Body of pancreas (tissue), 4 donors: ENCODE measurements at regions not wholly inside any gene's neighbourhood (a gene's known extent, or its start where the extent isn't known, plus 50 kb on each side); places are given as distances from the start of the nearest gene placed in this dataset.

Source experiments
- POLR2A ChIP-seq, 3 donors: fragments of 450-650 bp; IDR thresholded peaks; one replicate each; pipeline ENCODE4 v1.6.1; 2016; ENCODE audit warnings: antibody characterized with exemption in 3 of 3, mild to moderate bottlenecking in 2 of 3
- TF ChIP-seq, protein P1 (sequence below), 7 experiments: fragments of 450-650 bp in 4 of 7; fragments of 200-600 bp in 3 of 7; sonication (generic) in 3 of 7; IDR thresholded peaks; one replicate each; pipeline ENCODE4 v1.5.1; 2016 to 2019; ENCODE audit warnings: antibody characterized with exemption in 7 of 7

DNA sequence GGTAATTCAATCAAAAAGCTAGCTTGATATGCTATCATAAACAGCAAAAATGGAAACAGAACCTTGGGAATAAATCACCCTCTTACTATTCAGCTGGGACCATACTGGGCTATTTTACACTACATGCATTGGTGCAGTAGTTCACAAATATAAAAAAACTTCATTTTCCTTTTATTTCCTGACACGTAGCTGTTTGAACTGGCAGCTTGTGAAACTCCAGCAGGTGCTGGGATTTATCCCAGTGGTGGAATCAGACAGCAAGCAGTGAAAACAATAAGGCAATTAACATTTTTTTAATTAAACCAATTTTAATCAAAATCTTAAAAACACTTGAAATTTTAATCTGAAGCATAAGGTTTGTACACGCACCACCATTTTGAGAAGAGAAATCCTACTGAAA, 240.4 kb upstream of the IRX5 start:
- TF ChIP-seq, protein P1, sequence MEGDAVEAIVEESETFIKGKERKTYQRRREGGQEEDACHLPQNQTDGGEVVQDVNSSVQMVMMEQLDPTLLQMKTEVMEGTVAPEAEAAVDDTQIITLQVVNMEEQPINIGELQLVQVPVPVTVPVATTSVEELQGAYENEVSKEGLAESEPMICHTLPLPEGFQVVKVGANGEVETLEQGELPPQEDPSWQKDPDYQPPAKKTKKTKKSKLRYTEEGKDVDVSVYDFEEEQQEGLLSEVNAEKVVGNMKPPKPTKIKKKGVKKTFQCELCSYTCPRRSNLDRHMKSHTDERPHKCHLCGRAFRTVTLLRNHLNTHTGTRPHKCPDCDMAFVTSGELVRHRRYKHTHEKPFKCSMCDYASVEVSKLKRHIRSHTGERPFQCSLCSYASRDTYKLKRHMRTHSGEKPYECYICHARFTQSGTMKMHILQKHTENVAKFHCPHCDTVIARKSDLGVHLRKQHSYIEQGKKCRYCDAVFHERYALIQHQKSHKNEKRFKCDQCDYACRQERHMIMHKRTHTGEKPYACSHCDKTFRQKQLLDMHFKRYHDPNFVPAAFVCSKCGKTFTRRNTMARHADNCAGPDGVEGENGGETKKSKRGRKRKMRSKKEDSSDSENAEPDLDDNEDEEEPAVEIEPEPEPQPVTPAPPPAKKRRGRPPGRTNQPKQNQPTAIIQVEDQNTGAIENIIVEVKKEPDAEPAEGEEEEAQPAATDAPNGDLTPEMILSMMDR (IDR thresholded peaks at IDR 0.05), result no peak
- no peak for TF ChIP-seq POLR2A (IDR thresholded peaks at IDR 0.05)
